ENCODE measurements at regions not wholly inside any gene's neighbourhood (a gene's known extent, or its start where the extent isn't known, plus 50 kb on each side); places are given as distances from the start of the nearest gene placed in this dataset.

DNA sequence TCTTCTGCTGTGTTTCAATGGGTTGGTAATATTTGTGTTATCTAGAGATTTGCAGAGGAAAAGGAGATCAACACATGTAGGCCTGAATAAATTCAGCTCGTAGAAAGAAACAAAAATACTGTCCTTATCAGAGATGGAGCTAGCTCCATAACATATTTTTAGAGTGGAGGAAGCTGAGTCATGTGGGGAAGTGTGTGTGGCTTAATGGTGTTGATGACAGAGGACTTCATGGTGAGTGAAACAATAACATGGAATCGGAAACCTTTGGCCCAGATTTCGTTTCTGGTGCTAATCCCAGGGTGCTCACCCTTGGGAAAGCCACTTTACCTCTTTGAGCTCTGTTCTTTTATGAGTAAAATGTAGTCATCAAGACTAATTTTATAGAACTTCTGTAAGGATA lies 825.0 kb downstream of the TLR4 start:
- no peak for DNase-seq (ENCODE audit: low spot score)
- TF ChIP-seq, protein P1, sequence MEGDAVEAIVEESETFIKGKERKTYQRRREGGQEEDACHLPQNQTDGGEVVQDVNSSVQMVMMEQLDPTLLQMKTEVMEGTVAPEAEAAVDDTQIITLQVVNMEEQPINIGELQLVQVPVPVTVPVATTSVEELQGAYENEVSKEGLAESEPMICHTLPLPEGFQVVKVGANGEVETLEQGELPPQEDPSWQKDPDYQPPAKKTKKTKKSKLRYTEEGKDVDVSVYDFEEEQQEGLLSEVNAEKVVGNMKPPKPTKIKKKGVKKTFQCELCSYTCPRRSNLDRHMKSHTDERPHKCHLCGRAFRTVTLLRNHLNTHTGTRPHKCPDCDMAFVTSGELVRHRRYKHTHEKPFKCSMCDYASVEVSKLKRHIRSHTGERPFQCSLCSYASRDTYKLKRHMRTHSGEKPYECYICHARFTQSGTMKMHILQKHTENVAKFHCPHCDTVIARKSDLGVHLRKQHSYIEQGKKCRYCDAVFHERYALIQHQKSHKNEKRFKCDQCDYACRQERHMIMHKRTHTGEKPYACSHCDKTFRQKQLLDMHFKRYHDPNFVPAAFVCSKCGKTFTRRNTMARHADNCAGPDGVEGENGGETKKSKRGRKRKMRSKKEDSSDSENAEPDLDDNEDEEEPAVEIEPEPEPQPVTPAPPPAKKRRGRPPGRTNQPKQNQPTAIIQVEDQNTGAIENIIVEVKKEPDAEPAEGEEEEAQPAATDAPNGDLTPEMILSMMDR (IDR thresholded peaks at IDR 0.05), result no peak
- TF ChIP-seq EZH2 (IDR thresholded peaks at IDR 0.05), result no peak
- TF ChIP-seq EZH2phosphoT487 (IDR thresholded peaks at IDR 0.05), result no peak
- no peaks in the 10 kb centered on the region for H3K27me3 ChIP-seq
- Mint-ChIP-seq H3K9me3 (peaks cover 2% of the 10 kb centered on the region), H3K4me1 (no peaks in the 10 kb centered on the region), H3K27me3 (ENCODE audit: insufficient read depth, low read depth) (no peaks in the 10 kb centered on the region), H3K4me3 (no peak overlapping the region), H3K36me3 (no peaks in the 10 kb centered on the region), H3K27ac (no peak overlapping the region)
- no peak overlapping the region for H3K4me2 ChIP-seq
- H3K36me3 ChIP-seq, result no peaks in the 10 kb centered on the region
- no peaks in the 10 kb centered on the region for H3K79me2 ChIP-seq (ENCODE audit: low read depth)
- no peak overlapping the region for H3K9ac ChIP-seq
- no peaks in the 10 kb centered on the region for H3K4me1 ChIP-seq
- no peak overlapping the region for H3K4me3 ChIP-seq
- H3K9me3 ChIP-seq (ENCODE audit: low read depth), result no peaks in the 10 kb centered on the region
- H3K27ac ChIP-seq, result no peak overlapping the region
- no peak overlapping the region for H2AFZ ChIP-seq (replicated peaks)
- no peaks in the 10 kb centered on the region for H3F3A ChIP-seq (ENCODE audit: low read depth)
- H4K20me1 ChIP-seq (ENCODE audit: low read depth), result no peaks in the 10 kb centered on the region

DNA sequence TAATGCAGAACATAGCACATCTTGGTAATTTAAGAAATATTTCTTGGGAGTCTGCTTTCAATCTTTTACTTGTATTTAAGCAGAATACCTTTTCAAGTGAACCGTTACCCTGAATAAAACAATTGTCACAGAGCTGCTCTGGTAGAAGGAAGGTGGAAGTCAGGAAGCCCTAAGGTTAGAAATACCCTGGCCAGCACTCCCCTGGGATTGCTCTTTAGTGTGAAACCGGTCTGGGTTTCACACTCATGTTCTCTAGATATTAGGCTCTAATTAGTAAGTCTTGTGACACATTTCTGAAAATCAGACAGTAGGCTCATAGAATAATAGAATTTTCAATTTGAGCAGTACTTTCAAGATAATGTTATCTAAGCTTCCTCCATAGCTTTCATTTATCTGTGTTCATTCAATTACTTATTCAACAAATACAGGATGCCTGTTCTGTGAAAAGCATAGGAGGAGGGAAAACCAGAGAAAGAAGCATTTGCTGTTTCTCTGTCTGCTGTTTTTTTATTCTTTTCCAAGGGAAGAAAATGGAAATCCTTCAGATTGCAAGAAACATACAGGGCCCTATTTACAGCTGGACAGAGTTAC lies 825.5 kb downstream of the TLR4 start:
- Histone ChIP-seq H3K27me3 (no peaks in the 10 kb centered on the region), H3K27ac (no peak overlapping the region), H3K4me2 (no peak overlapping the region), H2AFZ (replicated peaks) (no peak overlapping the region), H3K79me2 (ENCODE audit: low read depth) (no peaks in the 10 kb centered on the region), H3K4me3 (no peak overlapping the region), H3F3A (ENCODE audit: low read depth) (no peaks in the 10 kb centered on the region), H4K20me1 (ENCODE audit: low read depth) (no peaks in the 10 kb centered on the region), H3K36me3 (no peaks in the 10 kb centered on the region), H3K4me1 (no peaks in the 10 kb centered on the region), H3K9me3 (ENCODE audit: low read depth) (no peaks in the 10 kb centered on the region), H3K9ac (no peak overlapping the region)
- no peak for TF ChIP-seq EZH2phosphoT487 (IDR thresholded peaks at IDR 0.05)
- no peak for TF ChIP-seq EZH2 (IDR thresholded peaks at IDR 0.05)
- DNase-seq (ENCODE audit: low spot score), result no peak
- H3K27me3 Mint-ChIP-seq (ENCODE audit: insufficient read depth, low read depth), result no peaks in the 10 kb centered on the region
- H3K9me3 Mint-ChIP-seq, result peaks cover 1% of the 10 kb centered on the region
- H3K27ac Mint-ChIP-seq, result no peak overlapping the region
- no peak overlapping the region for H3K4me3 Mint-ChIP-seq
- no peaks in the 10 kb centered on the region for H3K36me3 Mint-ChIP-seq
- H3K4me1 Mint-ChIP-seq, result no peaks in the 10 kb centered on the region

DNA sequence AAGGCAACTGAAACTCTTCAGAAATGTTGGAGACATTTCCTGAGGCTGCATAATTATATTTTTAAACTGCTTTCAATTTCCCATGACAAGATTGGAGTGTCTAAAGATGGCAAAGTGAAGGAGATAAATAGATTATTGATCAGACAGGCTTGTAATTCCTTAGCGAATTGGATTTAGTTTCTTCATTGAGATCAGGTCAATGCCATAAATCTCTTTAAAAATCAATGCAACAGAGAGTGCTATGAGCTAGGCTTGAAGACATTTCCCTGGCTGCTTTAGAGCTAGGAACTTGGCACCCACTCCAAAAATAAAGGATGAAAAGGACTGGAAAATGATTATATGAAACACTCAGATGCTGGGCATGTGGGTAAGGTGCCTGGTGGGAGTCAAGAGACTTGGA lies 828.4 kb downstream of the TLR4 start:
- TF ChIP-seq EZH2 (IDR thresholded peaks at IDR 0.05), result no peak
- TF ChIP-seq, protein P1 (IDR thresholded peaks at IDR 0.05), result no peak
- TF ChIP-seq EZH2phosphoT487 (IDR thresholded peaks at IDR 0.05), result no peak
- Histone ChIP-seq H2AFZ (replicated peaks) (no peak overlapping the region), H3K27me3 (no peaks in the 10 kb centered on the region), H3F3A (ENCODE audit: low read depth) (no peaks in the 10 kb centered on the region), H4K20me1 (ENCODE audit: low read depth) (no peaks in the 10 kb centered on the region), H3K4me3 (no peak overlapping the region), H3K4me2 (no peak overlapping the region), H3K79me2 (ENCODE audit: low read depth) (no peaks in the 10 kb centered on the region), H3K4me1 (no peaks in the 10 kb centered on the region), H3K9ac (no peak overlapping the region), H3K9me3 (ENCODE audit: low read depth) (no peaks in the 10 kb centered on the region), H3K27ac (no peak overlapping the region), H3K36me3 (no peaks in the 10 kb centered on the region)
- Mint-ChIP-seq H3K4me1 (no peaks in the 10 kb centered on the region), H3K9me3 (no peaks in the 10 kb centered on the region), H3K27ac (no peak overlapping the region), H3K27me3 (ENCODE audit: insufficient read depth, low read depth) (no peaks in the 10 kb centered on the region), H3K36me3 (no peaks in the 10 kb centered on the region), H3K4me3 (no peak overlapping the region)
- no peak for DNase-seq (ENCODE audit: low spot score)

DNA sequence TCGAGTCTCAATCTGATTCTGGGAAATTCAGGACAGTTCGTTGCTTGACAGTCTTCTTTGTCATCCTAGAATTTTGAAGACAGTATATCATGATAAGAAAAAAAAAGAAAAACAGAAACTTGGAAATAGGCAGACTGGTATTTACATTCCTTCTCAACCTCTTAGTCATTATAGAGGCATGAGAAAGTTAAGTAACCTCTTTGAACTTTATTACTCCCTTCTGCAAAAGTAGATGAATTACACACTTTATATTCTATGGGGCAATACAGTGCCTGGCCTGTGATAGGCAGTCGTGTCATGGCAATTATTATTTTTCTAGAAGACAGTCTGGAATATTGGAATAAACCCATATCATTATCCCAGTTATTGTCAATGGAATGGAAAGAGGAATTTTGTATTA lies 828.9 kb downstream of the TLR4 start:
- H3K27me3 Mint-ChIP-seq (ENCODE audit: insufficient read depth, low read depth), result no peaks in the 10 kb centered on the region
- H3F3A ChIP-seq (ENCODE audit: low read depth), result no peaks in the 10 kb centered on the region

More for the DNA sequence above, 828.9 kb downstream of the TLR4 start:
- Histone ChIP-seq H3K9ac (no peak overlapping the region), H3K27ac (no peak overlapping the region), H3K4me3 (no peak overlapping the region), H3K27me3 (no peaks in the 10 kb centered on the region), H2AFZ (replicated peaks) (no peak overlapping the region), H3K79me2 (ENCODE audit: low read depth) (no peaks in the 10 kb centered on the region), H3K36me3 (no peaks in the 10 kb centered on the region), H3K4me1 (no peaks in the 10 kb centered on the region), H3K9me3 (ENCODE audit: low read depth) (no peaks in the 10 kb centered on the region), H3K4me2 (no peak overlapping the region), H4K20me1 (ENCODE audit: low read depth) (no peaks in the 10 kb centered on the region)
- H3K36me3 Mint-ChIP-seq, result no peaks in the 10 kb centered on the region
- H3K4me3 Mint-ChIP-seq, result no peak overlapping the region
- DNase-seq (ENCODE audit: low spot score), result no peak
- H3K27ac Mint-ChIP-seq, result no peak overlapping the region
- no peaks in the 10 kb centered on the region for H3K4me1 Mint-ChIP-seq
- no peaks in the 10 kb centered on the region for H3K9me3 Mint-ChIP-seq
- TF ChIP-seq EZH2 (IDR thresholded peaks at IDR 0.05), result no peak
